ENCODE measurements at regions not wholly inside any gene's neighbourhood (a gene's known extent, or its start where the extent isn't known, plus 50 kb on each side); places are given as distances from the start of the nearest gene placed in this dataset.

DNA sequence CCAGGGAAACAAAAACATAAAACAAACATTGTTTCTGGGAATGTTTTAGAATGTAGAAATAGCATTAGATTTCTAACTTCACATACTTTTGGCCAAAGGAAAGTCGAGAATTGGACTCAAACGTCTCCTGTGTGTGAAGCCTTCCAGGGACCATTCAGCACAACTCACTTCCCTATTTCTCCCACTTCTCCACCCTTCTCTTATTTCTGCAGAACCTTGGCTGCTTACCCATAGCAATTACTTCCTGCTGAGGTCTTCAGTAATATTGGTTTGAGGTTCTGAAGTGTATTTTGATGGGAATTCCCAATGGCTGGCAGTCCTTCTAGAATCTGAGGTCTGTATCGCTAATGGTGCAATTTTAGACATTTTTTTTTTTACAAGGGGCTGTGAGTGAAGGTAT is 158.3 kb upstream of the SNX19 start:
- Mint-ChIP-seq H3K9me3 (peaks cover 0 to 5% of the 10 kb centered on the region in 2 donors), H3K4me1 (no peaks in the 10 kb centered on the region), H3K27me3 (no peaks in the 10 kb centered on the region), H3K27ac (no peak overlapping the region), H3K4me3 (no peak overlapping the region)
- ATAC-seq = no peak
- no peak for DNase-seq

DNA sequence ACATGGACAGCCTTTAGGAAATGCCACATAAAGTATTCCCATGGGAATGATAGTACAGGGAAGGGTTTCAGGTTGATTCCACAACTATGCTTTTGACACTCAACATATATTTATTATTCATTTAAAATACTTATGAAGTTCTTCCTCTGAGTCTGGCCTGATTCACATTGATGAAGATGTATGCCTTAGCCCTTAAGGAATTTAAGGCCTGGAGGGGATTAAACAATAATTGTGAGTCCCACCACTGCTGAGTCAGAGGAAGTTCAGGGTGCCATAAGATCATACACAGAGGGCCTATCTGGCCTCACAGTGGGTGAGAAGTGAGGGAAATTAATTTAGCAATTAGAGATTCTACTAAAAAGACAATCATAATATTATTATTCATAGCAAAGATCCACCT is 161.1 kb upstream of the SNX19 start:
- H3K27me3 Mint-ChIP-seq = no peaks in the 10 kb centered on the region
- no peak overlapping the region for H3K27ac Mint-ChIP-seq
- H3K9me3 Mint-ChIP-seq = peaks cover 0 to 12% of the 10 kb centered on the region in 2 donors
- ATAC-seq = no peak
- DNase-seq = no peak
- no peak overlapping the region for H3K4me3 Mint-ChIP-seq
- H3K4me1 Mint-ChIP-seq = no peaks in the 10 kb centered on the region

DNA sequence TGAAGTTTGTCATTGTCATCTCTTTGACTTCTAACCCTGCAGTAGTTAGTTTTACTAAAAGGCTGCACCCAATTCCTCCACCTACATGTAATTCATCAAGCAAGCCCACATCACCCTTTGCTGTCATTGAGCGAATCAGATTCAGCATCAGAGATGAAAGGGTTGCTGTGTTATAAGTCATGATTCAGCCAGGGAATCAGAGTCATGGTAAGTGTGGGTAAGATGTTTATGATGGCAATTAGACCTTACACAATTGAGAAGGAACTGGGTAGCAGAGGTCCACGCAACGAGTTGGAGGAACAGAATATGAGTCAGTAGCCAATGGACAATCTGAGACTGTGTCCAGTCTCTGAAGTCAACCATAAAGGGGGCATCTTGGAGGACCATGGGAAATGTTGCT is 162.8 kb upstream of the SNX19 start:
- DNase-seq (no peak), ATAC-seq (no peak)
- Mint-ChIP-seq H3K27ac (no peak overlapping the region), H3K9me3 (peaks cover 0 to 12% of the 10 kb centered on the region in 2 donors), H3K27me3 (no peaks in the 10 kb centered on the region), H3K4me1 (no peaks in the 10 kb centered on the region), H3K4me3 (no peak overlapping the region)

DNA sequence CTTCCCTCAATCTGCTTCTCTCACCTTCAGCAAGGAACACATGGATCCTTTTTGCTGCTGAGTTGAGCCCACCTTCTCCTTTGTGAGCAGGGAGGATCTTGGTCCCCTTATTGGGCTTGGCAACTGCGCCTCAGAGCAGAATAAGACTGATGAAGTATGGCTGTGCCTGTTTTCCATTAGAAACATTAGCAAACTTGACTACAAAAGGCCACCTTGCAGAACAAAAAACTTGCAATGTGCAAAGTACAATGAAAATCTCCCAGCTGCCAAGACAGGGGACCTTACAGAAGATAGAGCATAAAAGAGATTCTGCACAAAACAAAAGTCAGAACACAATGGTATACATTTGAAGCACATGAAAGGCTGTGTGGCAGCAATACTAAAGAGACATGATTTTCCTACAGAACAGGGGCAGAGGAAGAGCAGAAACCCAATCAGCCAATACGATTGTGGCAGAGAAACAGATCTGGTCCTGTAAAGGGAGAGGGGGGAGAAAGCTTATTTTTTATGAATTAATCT is 173.5 kb upstream of the SNX19 start:
- no peak overlapping the region for H3K27ac Mint-ChIP-seq
- no peak overlapping the region for H3K4me3 Mint-ChIP-seq
- peaks cover 5 to 15% of the 10 kb centered on the region in 2 donors for H3K9me3 Mint-ChIP-seq
- no peak for DNase-seq
- H3K27me3 Mint-ChIP-seq = no peaks in the 10 kb centered on the region
- no peak for ATAC-seq
- H3K4me1 Mint-ChIP-seq = no peaks in the 10 kb centered on the region

DNA sequence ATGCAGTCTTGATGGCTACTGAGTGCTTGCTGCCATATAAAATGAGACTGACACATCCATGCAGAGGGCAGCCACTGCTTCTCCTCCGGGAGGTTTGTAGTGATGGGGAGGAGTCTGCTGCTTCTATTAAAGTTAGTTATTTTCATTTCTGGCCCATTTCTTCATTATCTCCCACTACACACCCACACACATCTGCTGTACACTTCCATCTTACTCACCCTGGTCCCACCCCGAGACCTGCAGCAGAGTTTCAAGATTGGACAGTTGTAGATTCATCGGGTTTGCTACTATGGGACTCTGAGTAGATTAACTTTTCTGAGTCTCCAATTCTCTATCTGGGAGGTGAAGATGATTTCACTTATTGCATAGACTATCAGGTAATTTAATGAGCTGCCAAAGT is 176.2 kb upstream of the SNX19 start:
- Mint-ChIP-seq H3K4me1 (no peaks in the 10 kb centered on the region), H3K4me3 (no peak overlapping the region), H3K27me3 (no peaks in the 10 kb centered on the region), H3K9me3 (no peaks in the 10 kb centered on the region), H3K27ac (no peak overlapping the region)
- DNase-seq (no peak), ATAC-seq (no peak)

DNA sequence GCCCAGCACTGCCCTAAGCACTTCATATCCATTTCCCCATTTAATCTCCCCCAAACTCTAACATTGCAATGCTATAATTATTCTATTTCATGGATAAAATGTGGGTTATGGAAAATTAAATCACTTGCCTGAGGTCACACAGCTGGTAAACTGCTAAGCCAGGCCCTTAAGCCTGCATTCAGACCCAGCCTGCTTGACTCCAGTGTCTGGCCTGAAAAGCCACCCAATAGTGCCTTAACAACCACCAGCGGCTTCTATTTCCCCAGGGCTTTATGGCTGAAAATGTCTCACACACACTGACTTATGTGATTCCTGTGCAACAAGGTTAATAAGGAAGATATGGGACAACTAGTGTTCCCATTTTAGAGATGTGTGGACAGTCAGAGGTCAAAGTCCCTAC is 178.5 kb upstream of the SNX19 start:
- no peaks in the 10 kb centered on the region for H3K9me3 Mint-ChIP-seq
- no peaks in the 10 kb centered on the region for H3K27me3 Mint-ChIP-seq
- H3K27ac Mint-ChIP-seq = no peak overlapping the region
- DNase-seq (no peak), ATAC-seq (no peak)
- H3K4me1 Mint-ChIP-seq = no peaks in the 10 kb centered on the region
- H3K4me3 Mint-ChIP-seq = no peak overlapping the region

DNA sequence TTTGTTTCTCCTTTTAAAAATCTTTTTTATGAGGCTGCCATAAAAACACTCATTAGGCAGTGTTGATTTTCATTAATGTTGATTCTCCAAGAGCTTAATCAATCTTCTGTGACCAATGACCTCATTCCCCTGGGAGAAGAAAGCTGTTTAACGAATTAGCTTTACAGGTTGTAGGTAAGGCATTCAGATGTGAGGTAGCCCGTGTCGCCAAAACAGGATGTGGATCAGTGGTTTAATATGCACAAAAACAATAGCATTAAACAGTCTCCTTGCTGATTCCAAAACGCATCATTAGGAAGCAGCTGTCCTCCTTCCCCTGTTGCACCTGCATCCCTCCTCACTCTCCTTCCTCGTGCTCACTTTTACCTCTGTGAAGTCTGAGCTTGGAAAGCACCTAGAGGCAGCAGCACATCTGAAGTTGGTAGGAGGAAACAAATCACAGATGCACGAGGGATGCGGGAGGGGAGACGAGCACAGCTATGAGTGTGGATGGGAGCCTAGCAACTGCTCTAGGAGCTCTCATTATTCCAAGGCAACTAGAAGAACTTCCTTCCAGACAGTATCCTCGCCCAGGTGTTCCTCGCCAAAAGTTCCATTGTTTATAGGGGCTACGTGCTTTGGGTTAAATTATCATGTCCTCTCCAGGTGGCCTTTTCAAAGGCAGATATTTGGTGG is 179.4 kb upstream of the SNX19 start:
- no peak for ATAC-seq
- Mint-ChIP-seq H3K4me1 (no peaks in the 10 kb centered on the region), H3K27ac (no peak overlapping the region), H3K4me3 (no peak overlapping the region), H3K9me3 (no peaks in the 10 kb centered on the region), H3K27me3 (no peaks in the 10 kb centered on the region)
- no peak for DNase-seq

- H3K27me3 Mint-ChIP-seq = no peaks in the 10 kb centered on the region
- H3K27ac Mint-ChIP-seq = no peak overlapping the region
- H3K4me3 Mint-ChIP-seq = no peak overlapping the region
- DNase-seq (no peak), ATAC-seq (no peak)
- H3K4me1 Mint-ChIP-seq = no peaks in the 10 kb centered on the region
- H3K9me3 Mint-ChIP-seq = no peaks in the 10 kb centered on the region
Measured at GRCh38 chr11:131099013-131099412, 182.7 kb upstream of the SNX19 start.

DNA sequence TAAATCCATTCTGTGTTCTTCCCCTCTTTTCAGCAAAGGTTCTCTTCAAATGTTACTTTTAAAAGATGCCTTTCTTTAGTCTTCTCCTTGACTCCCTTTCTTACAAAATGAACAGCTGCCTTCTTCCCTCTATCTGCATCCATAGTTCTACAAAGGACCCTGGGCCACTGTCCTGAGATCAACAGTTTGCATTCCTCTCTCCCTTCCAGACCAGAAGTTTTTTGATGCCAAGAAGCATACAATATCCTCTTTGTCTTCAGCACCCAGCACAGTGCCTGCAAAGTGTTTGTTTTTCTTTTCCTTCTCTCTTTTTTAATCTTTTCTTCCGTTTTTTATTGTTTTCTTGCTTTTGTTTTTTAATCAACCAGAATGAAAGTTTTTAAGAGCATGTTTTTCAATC is 183.5 kb upstream of the SNX19 start:
- H3K27me3 Mint-ChIP-seq = no peaks in the 10 kb centered on the region
- H3K27ac Mint-ChIP-seq = peak overlapping the region in 1 of 2 donors; percentile 5
- DNase-seq = no peak
- no peak overlapping the region for H3K4me3 Mint-ChIP-seq
- ATAC-seq = no peak
- no peaks in the 10 kb centered on the region for H3K4me1 Mint-ChIP-seq
- H3K9me3 Mint-ChIP-seq = no peaks in the 10 kb centered on the region

DNA sequence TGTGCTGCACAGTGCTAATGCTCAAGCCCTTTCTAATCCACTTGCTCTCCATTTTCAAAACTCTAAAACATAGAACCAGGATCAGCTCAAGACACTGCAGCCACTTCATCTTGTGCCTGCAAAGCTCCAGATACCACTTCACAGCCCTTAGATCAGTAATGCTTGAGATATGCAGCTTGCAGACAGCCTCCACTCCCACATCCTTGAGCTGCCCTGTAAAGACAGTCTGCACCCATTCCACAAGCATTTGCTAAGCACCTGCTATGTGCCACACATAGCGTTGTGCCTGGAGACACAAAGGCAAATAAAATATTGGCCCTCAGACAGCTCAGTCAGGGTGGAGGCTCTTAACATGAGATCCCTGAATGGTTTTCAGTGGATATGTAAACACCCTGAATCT is 192.5 kb upstream of the SNX19 start:
- Mint-ChIP-seq H3K27ac (no peak overlapping the region), H3K4me3 (no peak overlapping the region), H3K27me3 (no peaks in the 10 kb centered on the region), H3K9me3 (peaks cover 0 to 9% of the 10 kb centered on the region in 2 donors), H3K4me1 (no peaks in the 10 kb centered on the region)
- ATAC-seq (no peak), DNase-seq (no peak)

- no peaks in the 10 kb centered on the region for H3K27me3 Mint-ChIP-seq
- no peak for ATAC-seq
- H3K27ac Mint-ChIP-seq = no peak overlapping the region
- no peaks in the 10 kb centered on the region for H3K4me1 Mint-ChIP-seq
- no peak for DNase-seq
- no peak overlapping the region for H3K4me3 Mint-ChIP-seq
- H3K9me3 Mint-ChIP-seq = peaks cover 0 to 9% of the 10 kb centered on the region in 2 donors
Measured at GRCh38 chr11:131109257-131109656, 193.0 kb upstream of the SNX19 start.

- H3K4me1 Mint-ChIP-seq = no peaks in the 10 kb centered on the region
- DNase-seq (no peak), ATAC-seq (no peak)
- peaks cover 0 to 9% of the 10 kb centered on the region in 2 donors for H3K9me3 Mint-ChIP-seq
- H3K27me3 Mint-ChIP-seq = no peaks in the 10 kb centered on the region
- no peak overlapping the region for H3K4me3 Mint-ChIP-seq
- H3K27ac Mint-ChIP-seq = no peak overlapping the region
Measured at GRCh38 chr11:131109790-131110189, 193.5 kb upstream of the SNX19 start.

DNA sequence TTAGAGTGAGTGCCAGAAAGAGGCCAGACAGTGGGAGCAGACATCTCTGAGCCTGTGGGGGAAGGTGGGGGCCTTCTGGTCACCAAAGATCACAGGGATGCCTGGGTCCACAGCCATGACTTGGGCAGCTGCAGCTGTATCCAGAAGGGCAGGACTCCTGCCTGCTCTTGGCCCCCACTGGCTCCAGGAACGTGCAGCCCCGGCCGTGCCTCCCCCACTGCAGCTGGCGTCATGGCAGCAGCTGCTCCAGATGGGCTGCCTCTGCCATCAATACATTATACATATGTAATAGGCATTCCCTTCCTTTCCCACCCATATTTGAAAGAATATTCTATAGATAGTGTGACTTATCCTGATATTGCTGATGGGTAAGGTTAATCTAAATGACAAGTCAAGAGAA is 195.5 kb upstream of the SNX19 start:
- Mint-ChIP-seq H3K4me3 (no peak overlapping the region), H3K4me1 (no peaks in the 10 kb centered on the region)
- no peak for ATAC-seq

GRCh38 chr11:131118247-131118646 is 202.0 kb upstream of the SNX19 start:
- Mint-ChIP-seq H3K4me1 (no peaks in the 10 kb centered on the region), H3K9me3 (peaks cover under 1 to 2% of the 10 kb centered on the region in 2 donors), H3K4me3 (no peak overlapping the region), H3K27ac (no peak overlapping the region), H3K27me3 (no peaks in the 10 kb centered on the region)
- DNase-seq = no peak
- no peak for ATAC-seq

More for the DNA sequence above, 195.5 kb upstream of the SNX19 start:
- no peak for DNase-seq
- H3K27me3 Mint-ChIP-seq = no peaks in the 10 kb centered on the region
- H3K27ac Mint-ChIP-seq = no peak overlapping the region
- peaks cover 0 to 5% of the 10 kb centered on the region in 2 donors for H3K9me3 Mint-ChIP-seq

DNA sequence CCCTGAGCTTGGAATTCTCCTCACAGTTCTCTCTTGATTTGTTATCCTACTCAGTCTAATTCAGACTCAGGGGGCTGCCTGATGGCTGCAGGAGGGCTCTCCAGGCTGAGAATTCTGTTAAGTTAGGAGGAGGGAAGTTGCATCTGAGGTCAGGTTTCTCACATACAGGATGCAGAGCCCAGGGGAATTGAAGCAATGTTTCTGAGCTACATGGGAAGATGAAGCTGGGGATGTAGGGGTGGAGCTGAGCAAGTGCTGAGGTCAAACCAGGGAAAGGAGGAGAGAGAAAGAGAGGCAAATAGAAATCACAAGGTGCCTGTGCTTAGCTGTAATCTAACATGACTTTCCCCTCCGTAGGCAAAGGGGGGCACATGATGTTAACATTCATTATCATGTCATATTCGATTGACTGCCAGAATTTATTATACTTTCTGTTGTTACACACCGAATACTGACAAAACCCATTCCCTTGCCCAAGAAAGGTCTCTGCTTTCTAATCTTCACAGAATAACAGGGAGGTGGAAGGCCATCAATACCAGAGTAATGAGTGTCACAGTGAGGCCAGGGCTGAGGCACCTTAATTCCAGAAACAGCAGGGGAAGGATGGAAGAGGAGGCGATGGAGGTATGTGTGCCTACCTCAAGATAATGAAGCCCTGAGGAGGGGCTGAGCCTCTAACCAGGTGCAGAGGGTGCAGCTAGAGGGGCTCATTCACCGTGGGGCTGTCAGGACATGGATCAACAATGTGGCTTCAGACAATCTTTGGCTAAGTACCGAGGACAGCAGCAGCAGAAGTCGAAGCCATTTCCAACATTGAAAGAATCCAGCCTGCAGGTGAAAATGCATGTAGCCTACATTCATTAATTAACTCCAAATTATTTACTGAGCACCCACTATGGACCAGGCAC is 205.4 kb upstream of the SNX19 start:
- ATAC-seq = no peak
- Mint-ChIP-seq H3K27ac (no peak overlapping the region), H3K4me3 (no peak overlapping the region), H3K9me3 (peaks cover 9 to 16% of the 10 kb centered on the region in 2 donors), H3K27me3 (no peaks in the 10 kb centered on the region), H3K4me1 (no peaks in the 10 kb centered on the region)
- DNase-seq = no peak

- Mint-ChIP-seq H3K27ac (no peak overlapping the region), H3K4me3 (no peak overlapping the region), H3K9me3 (peaks cover 17 to 22% of the 10 kb centered on the region in 2 donors), H3K27me3 (no peaks in the 10 kb centered on the region), H3K4me1 (no peaks in the 10 kb centered on the region)
- ATAC-seq (no peak), DNase-seq (no peak)
Measured at GRCh38 chr11:131122448-131122847, 206.2 kb upstream of the SNX19 start.
